ENCODE measurements at regions not wholly inside any gene's neighbourhood (a gene's known extent, or its start where the extent isn't known, plus 50 kb on each side); places are given as distances from the start of the nearest gene placed in this dataset.

DNA sequence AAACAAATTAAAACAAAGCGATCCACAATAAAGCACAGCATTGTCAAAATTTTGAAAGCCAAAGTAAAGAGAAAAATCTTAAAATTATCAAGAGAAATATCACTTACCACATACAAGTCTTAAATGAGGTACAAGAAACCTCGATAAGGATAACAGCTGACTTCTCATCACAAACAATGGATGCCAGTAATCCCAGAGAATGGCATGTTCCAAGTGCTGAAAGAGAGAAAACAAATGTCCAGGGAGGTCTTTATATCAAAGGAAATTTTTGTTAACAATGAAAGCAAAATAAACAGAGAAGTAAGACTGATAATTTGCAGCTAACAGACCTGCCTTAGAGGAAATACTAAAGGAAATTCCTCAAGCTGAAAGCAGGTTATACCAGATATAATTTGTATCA lies 460.4 kb upstream of the HS3ST1 start:
- 85% methylated on average over 2 of the region's 2 CpGs for WGBS
- H3K4me1 ChIP-seq: no peaks in the 10 kb centered on the region
- DNase-seq (ENCODE audit: low spot score in 2 of 2): no peak
- no peaks in the 10 kb centered on the region for H3K9me3 ChIP-seq
- TF ChIP-seq, protein P1, sequence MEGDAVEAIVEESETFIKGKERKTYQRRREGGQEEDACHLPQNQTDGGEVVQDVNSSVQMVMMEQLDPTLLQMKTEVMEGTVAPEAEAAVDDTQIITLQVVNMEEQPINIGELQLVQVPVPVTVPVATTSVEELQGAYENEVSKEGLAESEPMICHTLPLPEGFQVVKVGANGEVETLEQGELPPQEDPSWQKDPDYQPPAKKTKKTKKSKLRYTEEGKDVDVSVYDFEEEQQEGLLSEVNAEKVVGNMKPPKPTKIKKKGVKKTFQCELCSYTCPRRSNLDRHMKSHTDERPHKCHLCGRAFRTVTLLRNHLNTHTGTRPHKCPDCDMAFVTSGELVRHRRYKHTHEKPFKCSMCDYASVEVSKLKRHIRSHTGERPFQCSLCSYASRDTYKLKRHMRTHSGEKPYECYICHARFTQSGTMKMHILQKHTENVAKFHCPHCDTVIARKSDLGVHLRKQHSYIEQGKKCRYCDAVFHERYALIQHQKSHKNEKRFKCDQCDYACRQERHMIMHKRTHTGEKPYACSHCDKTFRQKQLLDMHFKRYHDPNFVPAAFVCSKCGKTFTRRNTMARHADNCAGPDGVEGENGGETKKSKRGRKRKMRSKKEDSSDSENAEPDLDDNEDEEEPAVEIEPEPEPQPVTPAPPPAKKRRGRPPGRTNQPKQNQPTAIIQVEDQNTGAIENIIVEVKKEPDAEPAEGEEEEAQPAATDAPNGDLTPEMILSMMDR (IDR thresholded peaks at IDR 0.05): no peak
- TF ChIP-seq POLR2AphosphoS5 (IDR thresholded peaks at IDR 0.05): no peak
- no peaks in the 10 kb centered on the region for H3K27me3 ChIP-seq
- no peak overlapping the region for H3K27ac ChIP-seq
- no peak overlapping the region for H3K4me3 ChIP-seq
- H3K36me3 ChIP-seq: no peaks in the 10 kb centered on the region

DNA sequence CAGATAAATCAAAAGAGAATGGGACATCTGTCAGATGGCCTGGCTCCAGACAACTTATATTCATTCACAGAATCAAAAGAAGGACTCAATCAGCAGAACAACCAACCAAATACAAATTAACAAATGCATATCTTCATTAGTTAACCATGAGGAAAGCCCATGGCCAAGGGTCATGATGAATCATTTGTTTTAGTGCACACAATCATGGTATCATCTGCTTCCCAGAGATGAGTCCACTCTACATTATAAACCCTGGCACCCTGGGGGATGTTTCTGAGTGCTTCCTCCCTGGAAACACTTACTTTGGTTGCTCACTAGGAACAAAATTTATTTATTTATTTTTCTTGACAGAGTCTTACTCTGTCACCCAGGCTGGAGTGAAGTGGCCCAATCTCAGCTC lies 453.3 kb upstream of the HS3ST1 start:
- Histone ChIP-seq H3K36me3 (no peaks in the 10 kb centered on the region), H3K4me3 (no peak overlapping the region), H3K4me1 (no peaks in the 10 kb centered on the region), H3K27me3 (no peaks in the 10 kb centered on the region), H3K27ac (no peak overlapping the region), H3K9me3 (no peaks in the 10 kb centered on the region)
- TF ChIP-seq POLR2A (IDR thresholded peaks at IDR 0.05) (no peak), EP300 (IDR thresholded peaks at IDR 0.05) (no peak)
- TF ChIP-seq, protein P1 (IDR thresholded peaks at IDR 0.05): no peak
- DNase-seq (ENCODE audit: low spot score in 2 of 2): no peak

DNA sequence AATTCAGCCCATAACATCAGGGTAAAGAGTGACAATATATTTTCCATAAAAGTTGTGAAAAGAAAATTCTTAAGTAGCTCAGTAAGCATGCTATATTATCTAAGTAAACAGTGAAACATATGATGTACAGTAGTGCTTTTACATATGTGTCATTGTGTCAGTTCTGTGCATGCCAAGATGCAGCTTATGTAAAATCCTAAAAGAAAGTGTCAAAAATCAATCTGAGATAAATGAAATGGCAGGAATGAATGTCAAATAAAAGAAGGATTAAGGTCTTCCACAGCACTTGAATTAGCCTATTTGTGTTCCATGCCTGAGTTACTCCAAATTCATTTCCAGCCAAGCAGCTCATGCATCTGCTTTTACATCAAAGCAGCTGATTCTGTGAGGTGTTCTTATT lies 452.7 kb upstream of the HS3ST1 start:
- Histone ChIP-seq H3K4me3 (no peak overlapping the region), H3K4me1 (no peaks in the 10 kb centered on the region), H3K27me3 (no peaks in the 10 kb centered on the region), H3K27ac (no peak overlapping the region), H3K36me3 (no peaks in the 10 kb centered on the region), H3K9me3 (no peaks in the 10 kb centered on the region)
- no peak for TF ChIP-seq EP300 (IDR thresholded peaks at IDR 0.05)
- no peak for TF ChIP-seq POLR2A (IDR thresholded peaks at IDR 0.05)
- TF ChIP-seq, protein P1 (IDR thresholded peaks at IDR 0.05): no peak
- no peak for TF ChIP-seq POLR2AphosphoS5 (IDR thresholded peaks at IDR 0.05)
- DNase-seq (ENCODE audit: low spot score in 2 of 2): no peak

DNA sequence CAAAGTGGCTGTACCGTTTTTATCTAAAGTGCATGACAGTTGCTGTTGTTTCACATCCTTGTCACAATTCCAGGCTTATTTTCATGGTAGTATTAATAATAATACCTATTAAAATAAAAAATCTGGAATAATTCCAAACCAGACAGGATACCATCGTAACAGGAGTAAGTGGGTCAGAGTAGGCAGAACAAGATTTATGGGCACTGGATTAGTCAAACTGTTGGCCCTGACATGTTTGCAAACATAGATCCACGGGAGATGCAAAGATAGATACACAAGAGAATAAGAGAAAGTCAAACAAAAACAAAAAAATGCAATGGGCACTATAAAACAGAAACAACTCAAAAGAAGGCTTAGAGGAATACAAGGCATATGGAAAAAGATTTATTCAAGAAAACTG lies 449.5 kb upstream of the HS3ST1 start:
- Histone ChIP-seq H3K27ac (no peak overlapping the region), H3K4me1 (no peaks in the 10 kb centered on the region), H3K4me3 (no peak overlapping the region), H3K36me3 (no peaks in the 10 kb centered on the region), H3K27me3 (no peaks in the 10 kb centered on the region), H3K9me3 (no peaks in the 10 kb centered on the region)
- 63% methylated on average over 3 of the region's 3 CpGs for WGBS
- TF ChIP-seq POLR2A (IDR thresholded peaks at IDR 0.05) (no peak), EP300 (IDR thresholded peaks at IDR 0.05) (no peak), POLR2AphosphoS5 (IDR thresholded peaks at IDR 0.05) (no peak)
- TF ChIP-seq, protein P1 (IDR thresholded peaks at IDR 0.05): no peak
- DNase-seq (ENCODE audit: low spot score in 2 of 2): no peak

DNA sequence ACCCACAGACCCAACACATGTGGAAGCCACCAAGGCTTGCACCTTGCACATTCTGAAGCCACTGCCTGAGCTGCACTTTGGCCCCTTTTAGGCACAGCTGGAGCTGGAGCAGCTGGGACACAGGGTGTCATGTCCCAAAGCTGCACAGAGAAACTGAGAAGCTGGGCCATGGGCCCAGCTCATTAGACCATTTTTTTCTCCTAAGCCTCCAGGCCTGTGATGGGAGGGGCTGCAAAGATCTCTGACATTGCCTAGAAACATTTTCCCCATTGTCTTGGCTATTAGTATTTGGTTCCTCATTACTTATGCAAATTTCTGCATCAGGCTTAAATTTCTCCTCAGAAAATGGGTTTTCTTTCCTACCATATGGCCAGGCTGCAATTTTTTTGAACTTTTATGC lies 447.4 kb upstream of the HS3ST1 start:
- H3K4me3 ChIP-seq: no peak overlapping the region
- no peaks in the 10 kb centered on the region for H3K27me3 ChIP-seq
- TF ChIP-seq EP300 (IDR thresholded peaks at IDR 0.05): no peak
- no peak for TF ChIP-seq POLR2A (IDR thresholded peaks at IDR 0.05)
- TF ChIP-seq, protein P1 (IDR thresholded peaks at IDR 0.05): no peak
- no peak for TF ChIP-seq POLR2AphosphoS5 (IDR thresholded peaks at IDR 0.05)
- DNase-seq (ENCODE audit: low spot score in 2 of 2): no peak
- H3K27ac ChIP-seq: no peak overlapping the region
- H3K9me3 ChIP-seq: no peaks in the 10 kb centered on the region
- H3K36me3 ChIP-seq: no peaks in the 10 kb centered on the region
- no peaks in the 10 kb centered on the region for H3K4me1 ChIP-seq
